ENCODE measurements at regions not wholly inside any gene's neighbourhood (a gene's known extent, or its start where the extent isn't known, plus 50 kb on each side); places are given as distances from the start of the nearest gene placed in this dataset.

- intact Hi-C loops (cut with micrococcal nuclease): no loop called here
- Mint-ChIP-seq H3K9me3 (peaks cover 0 to 2% (median 0%) of the 10 kb centered on the region in 11 donors), H3K4me1 (no peaks in the 10 kb centered on the region), H3K27me3 (peaks cover 2 to 20% (median 17%) of the 10 kb centered on the region in 5 donors), H3K27ac (no peak overlapping the region), H3K4me3 (no peak overlapping the region), H3K36me3 (no peaks in the 10 kb centered on the region)
- no peak overlapping the region for H3K4me3 ChIP-seq (ENCODE audit: low read length)
- ATAC-seq: no peak
- no peaks in the 10 kb centered on the region for H3K9me3 ChIP-seq (ENCODE audit: control insufficient read depth in 2 of 3, low read length in 3 of 3)
- DNase-seq: no peak
- no peaks in the 10 kb centered on the region for H3K27me3 ChIP-seq (ENCODE audit: control insufficient read depth in 2 of 2, insufficient read depth in 2 of 2, low read length in 2 of 2)
- H3K36me3 ChIP-seq (ENCODE audit: control insufficient read depth in 2 of 3, insufficient read depth in 3 of 3, low read length in 3 of 3): no peaks in the 10 kb centered on the region
- CTCF ChIA-PET: no interaction called here
- POLR2A ChIA-PET: no interaction called here
- no peaks in the 10 kb centered on the region for H3K4me1 ChIP-seq (ENCODE audit: control insufficient read depth in 2 of 2, insufficient read depth in 2 of 2, low read length in 2 of 2)
- H3K27ac ChIP-seq (ENCODE audit: low read depth, low read length): no peak overlapping the region
Observed at GRCh38 chr3:118781839-118782238, 252.8 kb downstream of the IGSF11 start.

DNA sequence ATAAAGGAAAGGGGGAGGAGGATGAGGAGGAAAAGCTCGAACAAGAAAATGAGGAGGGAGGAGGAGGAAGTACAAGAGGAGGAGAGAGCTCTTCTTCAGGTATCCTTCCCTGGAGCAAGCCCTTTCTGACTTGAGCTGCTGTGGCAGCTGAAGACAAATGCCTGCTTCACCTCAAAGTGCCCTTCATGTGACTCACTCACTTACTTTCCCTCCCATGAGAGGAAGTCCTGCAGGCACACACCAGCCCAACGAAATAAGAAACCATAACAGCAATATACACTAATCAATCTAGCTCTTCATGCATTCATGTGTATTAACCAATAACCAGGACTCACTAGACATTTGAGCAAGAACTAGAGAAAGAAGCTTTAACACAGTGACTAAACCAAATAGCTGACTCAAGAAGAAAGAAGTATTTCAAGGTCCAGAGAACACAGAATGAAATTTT, 251.9 kb downstream of the IGSF11 start:
- H3K4me1 Mint-ChIP-seq: no peaks in the 10 kb centered on the region
- POLR2A ChIA-PET: no interaction called here
- H3K27me3 Mint-ChIP-seq: peaks cover 2 to 21% (median 13%) of the 10 kb centered on the region in 5 donors
- DNase-seq: no peak
- Histone ChIP-seq H3K4me1 (ENCODE audit: control insufficient read depth in 2 of 2, insufficient read depth in 2 of 2, low read length in 2 of 2) (no peaks in the 10 kb centered on the region), H3K36me3 (ENCODE audit: control insufficient read depth in 2 of 3, insufficient read depth in 3 of 3, low read length in 3 of 3) (no peaks in the 10 kb centered on the region), H3K27ac (ENCODE audit: low read depth, low read length) (no peak overlapping the region), H3K9me3 (ENCODE audit: control insufficient read depth in 2 of 3, low read length in 3 of 3) (no peaks in the 10 kb centered on the region), H3K4me3 (ENCODE audit: low read length) (no peak overlapping the region), H3K27me3 (ENCODE audit: control insufficient read depth in 2 of 2, insufficient read depth in 2 of 2, low read length in 2 of 2) (no peaks in the 10 kb centered on the region)
- CTCF ChIA-PET: no interaction called here
- H3K36me3 Mint-ChIP-seq: no peaks in the 10 kb centered on the region
- no peak overlapping the region for H3K4me3 Mint-ChIP-seq
- H3K27ac Mint-ChIP-seq: no peak overlapping the region
- ATAC-seq: no peak
- intact Hi-C loops (cut with micrococcal nuclease): no loop called here
- peaks cover 0 to 2% (median 0%) of the 10 kb centered on the region in 11 donors for H3K9me3 Mint-ChIP-seq

DNA sequence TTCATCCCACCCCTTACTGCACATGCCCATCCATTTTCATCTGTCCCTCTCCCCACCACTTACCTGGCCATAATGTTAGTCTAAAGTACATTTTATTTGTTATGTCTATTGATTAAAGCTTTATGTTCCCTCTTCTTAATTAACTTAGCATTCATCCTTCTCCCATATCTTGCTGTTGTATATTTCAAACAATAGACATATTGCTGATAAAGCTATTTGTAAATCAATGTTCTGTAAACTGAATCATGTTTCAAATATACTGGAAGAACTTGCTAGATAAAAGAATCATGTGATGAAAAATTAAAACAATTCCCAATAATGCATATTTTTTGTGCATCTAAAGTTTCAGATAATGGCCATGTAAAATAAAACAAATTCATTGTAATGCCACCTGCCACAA, 249.2 kb downstream of the IGSF11 start:
- no peaks in the 10 kb centered on the region for H3K36me3 ChIP-seq (ENCODE audit: control insufficient read depth in 2 of 3, insufficient read depth in 3 of 3, low read length in 3 of 3)
- intact Hi-C loops (cut with micrococcal nuclease): no loop called here

GRCh38 chr3:118791246-118791645, 243.4 kb downstream of the IGSF11 start:
- H3K9me3 Mint-ChIP-seq: peaks cover 0 to 1% (median 0%) of the 10 kb centered on the region in 11 donors
- H3K27me3 Mint-ChIP-seq: peaks cover 0 to 29% (median 19%) of the 10 kb centered on the region in 5 donors
- no peak overlapping the region for H3K4me3 ChIP-seq (ENCODE audit: low read length)
- ATAC-seq (no peak), DNase-seq (no peak)
- no peaks in the 10 kb centered on the region for H3K9me3 ChIP-seq (ENCODE audit: control insufficient read depth in 2 of 3, low read length in 3 of 3)
- intact Hi-C loops (cut with micrococcal nuclease): no loop called here
- CTCF ChIA-PET: no interaction called here
- no peaks in the 10 kb centered on the region for H3K36me3 Mint-ChIP-seq
- H3K4me3 Mint-ChIP-seq: no peak overlapping the region
- no peaks in the 10 kb centered on the region for H3K27me3 ChIP-seq (ENCODE audit: control insufficient read depth in 2 of 2, insufficient read depth in 2 of 2, low read length in 2 of 2)
- H3K27ac Mint-ChIP-seq: no peak overlapping the region
- H3K36me3 ChIP-seq (ENCODE audit: control insufficient read depth in 2 of 3, insufficient read depth in 3 of 3, low read length in 3 of 3): no peaks in the 10 kb centered on the region
- POLR2A ChIA-PET: no interaction called here
- H3K4me1 Mint-ChIP-seq: no peaks in the 10 kb centered on the region
- no peak overlapping the region for H3K27ac ChIP-seq (ENCODE audit: low read depth, low read length)
- H3K4me1 ChIP-seq (ENCODE audit: control insufficient read depth in 2 of 2, insufficient read depth in 2 of 2, low read length in 2 of 2): no peaks in the 10 kb centered on the region

More for the DNA sequence above, 249.2 kb downstream of the IGSF11 start:
- Histone ChIP-seq H3K4me3 (ENCODE audit: low read length) (no peak overlapping the region), H3K4me1 (ENCODE audit: control insufficient read depth in 2 of 2, insufficient read depth in 2 of 2, low read length in 2 of 2) (no peaks in the 10 kb centered on the region), H3K27me3 (ENCODE audit: control insufficient read depth in 2 of 2, insufficient read depth in 2 of 2, low read length in 2 of 2) (no peaks in the 10 kb centered on the region), H3K9me3 (ENCODE audit: control insufficient read depth in 2 of 3, low read length in 3 of 3) (no peaks in the 10 kb centered on the region), H3K27ac (ENCODE audit: low read depth, low read length) (no peak overlapping the region)
- POLR2A ChIA-PET: no interaction called here
- H3K36me3 Mint-ChIP-seq: no peaks in the 10 kb centered on the region
- no peak for ATAC-seq
- no peaks in the 10 kb centered on the region for H3K4me1 Mint-ChIP-seq
- CTCF ChIA-PET: no interaction called here
- DNase-seq: no peak
- peaks cover 2 to 28% (median 14%) of the 10 kb centered on the region in 5 donors for H3K27me3 Mint-ChIP-seq
- peaks cover 0 to 2% (median 0%) of the 10 kb centered on the region in 11 donors for H3K9me3 Mint-ChIP-seq
- no peak overlapping the region for H3K27ac Mint-ChIP-seq
- H3K4me3 Mint-ChIP-seq: no peak overlapping the region

DNA sequence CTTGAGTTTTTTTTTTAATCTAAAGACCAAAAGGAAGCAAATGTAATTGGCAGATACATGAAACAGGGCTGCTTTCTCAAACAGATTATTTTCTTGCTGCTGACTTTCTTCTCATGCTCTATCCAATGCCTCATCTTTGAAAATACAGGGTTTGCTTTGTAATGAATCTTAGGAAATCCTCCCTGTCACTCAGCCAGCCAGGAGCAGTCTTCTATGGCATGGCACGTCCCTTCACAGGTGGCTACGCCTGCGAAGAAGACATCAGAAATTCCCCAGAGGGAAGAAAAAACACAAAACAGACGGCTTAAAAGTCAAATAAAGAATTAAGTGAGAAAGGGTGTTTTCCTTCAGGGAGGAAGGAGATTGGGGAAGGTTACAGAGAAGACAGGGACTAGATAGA, 242.5 kb downstream of the IGSF11 start:
- no peak overlapping the region for H3K4me3 Mint-ChIP-seq
- H3K4me1 ChIP-seq (ENCODE audit: control insufficient read depth in 2 of 2, insufficient read depth in 2 of 2, low read length in 2 of 2): no peaks in the 10 kb centered on the region
- no peaks in the 10 kb centered on the region for H3K27me3 ChIP-seq (ENCODE audit: control insufficient read depth in 2 of 2, insufficient read depth in 2 of 2, low read length in 2 of 2)
- no peak for DNase-seq
- CTCF ChIA-PET: no interaction called here
- H3K9me3 ChIP-seq (ENCODE audit: control insufficient read depth in 2 of 3, low read length in 3 of 3): no peaks in the 10 kb centered on the region
- ATAC-seq: no peak
- POLR2A ChIA-PET: no interaction called here
- no peak overlapping the region for H3K4me3 ChIP-seq (ENCODE audit: low read length)
- H3K36me3 ChIP-seq (ENCODE audit: control insufficient read depth in 2 of 3, insufficient read depth in 3 of 3, low read length in 3 of 3): no peaks in the 10 kb centered on the region
- H3K27ac ChIP-seq (ENCODE audit: low read depth, low read length): no peak overlapping the region
- peaks cover 0 to 29% (median 19%) of the 10 kb centered on the region in 5 donors for H3K27me3 Mint-ChIP-seq
- intact Hi-C loops (cut with micrococcal nuclease): no loop called here
- no peaks in the 10 kb centered on the region for H3K4me1 Mint-ChIP-seq
- no peak overlapping the region for H3K27ac Mint-ChIP-seq
- peaks cover 0 to 1% (median 0%) of the 10 kb centered on the region in 11 donors for H3K9me3 Mint-ChIP-seq
- H3K36me3 Mint-ChIP-seq: no peaks in the 10 kb centered on the region

- Histone ChIP-seq H3K4me3 (ENCODE audit: low read length) (no peak overlapping the region), H3K27me3 (ENCODE audit: control insufficient read depth in 2 of 2, insufficient read depth in 2 of 2, low read length in 2 of 2) (no peaks in the 10 kb centered on the region), H3K4me1 (ENCODE audit: control insufficient read depth in 2 of 2, insufficient read depth in 2 of 2, low read length in 2 of 2) (no peaks in the 10 kb centered on the region), H3K9me3 (ENCODE audit: control insufficient read depth in 2 of 3, low read length in 3 of 3) (no peaks in the 10 kb centered on the region), H3K27ac (ENCODE audit: low read depth, low read length) (no peak overlapping the region), H3K36me3 (ENCODE audit: control insufficient read depth in 2 of 3, insufficient read depth in 3 of 3, low read length in 3 of 3) (no peaks in the 10 kb centered on the region)
- Mint-ChIP-seq H3K27ac (no peak overlapping the region), H3K4me3 (no peak overlapping the region), H3K9me3 (peaks cover 0 to 1% (median 0%) of the 10 kb centered on the region in 11 donors), H3K27me3 (peaks cover 0 to 24% (median 18%) of the 10 kb centered on the region in 5 donors), H3K4me1 (no peaks in the 10 kb centered on the region), H3K36me3 (no peaks in the 10 kb centered on the region)
- POLR2A ChIA-PET: no interaction called here
- intact Hi-C loops (cut with micrococcal nuclease): no loop called here
- no peak for DNase-seq
- CTCF ChIA-PET: no interaction called here
- no peak for ATAC-seq
Observed at GRCh38 chr3:118793176-118793575, 241.5 kb downstream of the IGSF11 start.

DNA sequence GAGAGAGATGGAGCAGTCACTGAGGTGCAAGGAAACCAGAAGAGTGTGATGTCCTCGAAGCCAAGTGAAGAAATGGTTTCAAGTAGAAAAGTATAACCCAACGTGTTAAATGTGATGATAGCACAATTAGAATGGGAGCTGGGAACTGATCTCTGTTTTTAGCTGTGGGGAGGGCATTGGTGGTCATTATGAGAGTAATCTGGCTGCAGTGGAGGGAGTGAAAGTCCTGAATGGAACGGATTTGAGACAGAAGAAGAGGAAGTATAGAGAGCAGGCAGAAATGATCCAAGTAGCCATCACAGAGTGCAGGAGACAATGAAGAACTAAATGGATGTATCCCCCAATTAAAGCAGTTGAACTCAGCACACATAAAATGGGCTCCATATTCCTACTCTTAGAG, 235.3 kb downstream of the IGSF11 start:
- no peaks in the 10 kb centered on the region for H3K36me3 Mint-ChIP-seq
- no peak overlapping the region for H3K27ac Mint-ChIP-seq
- peaks cover 0 to 20% (median 4%) of the 10 kb centered on the region in 5 donors for H3K27me3 Mint-ChIP-seq
- Histone ChIP-seq H3K4me1 (ENCODE audit: control insufficient read depth in 2 of 2, insufficient read depth in 2 of 2, low read length in 2 of 2) (no peaks in the 10 kb centered on the region), H3K9me3 (ENCODE audit: control insufficient read depth in 2 of 3, low read length in 3 of 3) (no peaks in the 10 kb centered on the region), H3K36me3 (ENCODE audit: control insufficient read depth in 2 of 3, insufficient read depth in 3 of 3, low read length in 3 of 3) (no peaks in the 10 kb centered on the region), H3K27ac (ENCODE audit: low read depth, low read length) (no peak overlapping the region), H3K27me3 (ENCODE audit: control insufficient read depth in 2 of 2, insufficient read depth in 2 of 2, low read length in 2 of 2) (no peaks in the 10 kb centered on the region), H3K4me3 (ENCODE audit: low read length) (no peak overlapping the region)
- no peaks in the 10 kb centered on the region for H3K9me3 Mint-ChIP-seq
- ChIA-PET CTCF (no interaction called here), POLR2A (no interaction called here)
- no peak overlapping the region for H3K4me3 Mint-ChIP-seq
- ATAC-seq (no peak), DNase-seq (no peak)
- intact Hi-C loops (cut with micrococcal nuclease): no loop called here
- no peaks in the 10 kb centered on the region for H3K4me1 Mint-ChIP-seq

Measured in naive thymus-derived CD4-positive, alpha-beta T cell (primary cell).